ENCODE measurements at regions not wholly inside any gene's neighbourhood (a gene's known extent, or its start where the extent isn't known, plus 50 kb on each side); places are given as distances from the start of the nearest gene placed in this dataset.

GRCh38 chr2:52369178-52369577 is 1337.2 kb upstream of the NRXN1 start:
- no peaks in the 10 kb centered on the region for H3K36me3 ChIP-seq (ENCODE audit: control insufficient read depth in 1 of 2, insufficient read depth in 2 of 2, low read length in 2 of 2)
- no peak overlapping the region for H2BK5ac ChIP-seq (ENCODE audit: low read depth, low read length, poor library complexity)
- no peaks in the 10 kb centered on the region for H3K79me1 ChIP-seq (ENCODE audit: low read length)
- no peak overlapping the region for H2AK5ac ChIP-seq (ENCODE audit: low read length)
- no peak overlapping the region for H3K4ac ChIP-seq (ENCODE audit: low read depth, low read length)
- H4K8ac ChIP-seq (ENCODE audit: low read depth, low read length) = no peak overlapping the region
- H3K27me3 ChIP-seq (ENCODE audit: insufficient read depth, low read length) = no peaks in the 10 kb centered on the region
- H3K4me2 ChIP-seq (ENCODE audit: low read length) = no peak overlapping the region
- no peak overlapping the region for H3K14ac ChIP-seq (ENCODE audit: low read length)
- WGBS (ENCODE audit: extremely low coverage, insufficient coverage, insufficient read length) = no CpG with 5 or more reads among the region's 2 CpGs
- H3K18ac ChIP-seq (ENCODE audit: low read length) = no peak overlapping the region
- no peaks in the 10 kb centered on the region for H3K4me1 ChIP-seq (ENCODE audit: control insufficient read depth in 1 of 2, insufficient read depth in 2 of 2, low read length in 2 of 2)
- no peak for DNase-seq
- H4K12ac ChIP-seq (ENCODE audit: low read depth, low read length) = no peak overlapping the region
- no peak overlapping the region for H3K9ac ChIP-seq (ENCODE audit: low read length)
- H4K91ac ChIP-seq (ENCODE audit: low read depth, low read length) = no peak overlapping the region
- no peaks in the 10 kb centered on the region for H3K9me3 ChIP-seq (ENCODE audit: insufficient read depth, low read depth, low read length)
- H2BK120ac ChIP-seq (ENCODE audit: insufficient read depth, low read length, poor library complexity) = no peak overlapping the region
- H2AFZ ChIP-seq (ENCODE audit: insufficient read depth, low read length, poor library complexity) = no peak overlapping the region
- H3K4me3 ChIP-seq (ENCODE audit: low read depth, low read length) = no peak overlapping the region
- no peak overlapping the region for H2BK12ac ChIP-seq (ENCODE audit: low read length)
- no peaks in the 10 kb centered on the region for H3K79me2 ChIP-seq (ENCODE audit: control insufficient read depth, insufficient read depth, low read length, poor library complexity)
- H3K27ac ChIP-seq (ENCODE audit: low read depth, low read length) = no peak overlapping the region
- H3K23ac ChIP-seq (ENCODE audit: low read length) = no peak overlapping the region

- H3K23ac ChIP-seq (ENCODE audit: low read length) = no peak overlapping the region
- no peak overlapping the region for H4K8ac ChIP-seq (ENCODE audit: low read depth, low read length)
- no peak overlapping the region for H3K27ac ChIP-seq (ENCODE audit: low read depth, low read length)
- H3K79me2 ChIP-seq (ENCODE audit: control insufficient read depth, insufficient read depth, low read length, poor library complexity) = no peaks in the 10 kb centered on the region
- no peak overlapping the region for H2BK5ac ChIP-seq (ENCODE audit: low read depth, low read length, poor library complexity)
- no peak overlapping the region for H3K4me3 ChIP-seq (ENCODE audit: low read depth, low read length)
- no peaks in the 10 kb centered on the region for H3K27me3 ChIP-seq (ENCODE audit: insufficient read depth, low read length)
- no peak overlapping the region for H3K4me2 ChIP-seq (ENCODE audit: low read length)
- no peak overlapping the region for H2BK120ac ChIP-seq (ENCODE audit: insufficient read depth, low read length, poor library complexity)
- peaks cover 3% of the 10 kb centered on the region for H3K9me3 ChIP-seq (ENCODE audit: insufficient read depth, low read depth, low read length)
- no peak overlapping the region for H4K12ac ChIP-seq (ENCODE audit: low read depth, low read length)
- no peaks in the 10 kb centered on the region for H3K4me1 ChIP-seq (ENCODE audit: control insufficient read depth in 1 of 2, insufficient read depth in 2 of 2, low read length in 2 of 2)
- H3K36me3 ChIP-seq (ENCODE audit: control insufficient read depth in 1 of 2, insufficient read depth in 2 of 2, low read length in 2 of 2) = no peaks in the 10 kb centered on the region
- no peak overlapping the region for H2BK12ac ChIP-seq (ENCODE audit: low read length)
- no peak overlapping the region for H2AFZ ChIP-seq (ENCODE audit: insufficient read depth, low read length, poor library complexity)
- no peaks in the 10 kb centered on the region for H3K79me1 ChIP-seq (ENCODE audit: low read length)
- no peak overlapping the region for H3K9ac ChIP-seq (ENCODE audit: low read length)
- no peak for DNase-seq
- H2AK5ac ChIP-seq (ENCODE audit: low read length) = no peak overlapping the region
- H3K4ac ChIP-seq (ENCODE audit: low read depth, low read length) = no peak overlapping the region
- no peak overlapping the region for H3K14ac ChIP-seq (ENCODE audit: low read length)
- no peak overlapping the region for H4K91ac ChIP-seq (ENCODE audit: low read depth, low read length)
- H3K18ac ChIP-seq (ENCODE audit: low read length) = no peak overlapping the region
These were observed 1336.2 kb upstream of the NRXN1 start for GRCh38 chr2:52368141-52368540.

GRCh38 chr2:52365946-52366345 is 1334.0 kb upstream of the NRXN1 start:
- Histone ChIP-seq H3K9ac (ENCODE audit: low read length) (no peak overlapping the region), H3K79me2 (ENCODE audit: control insufficient read depth, insufficient read depth, low read length, poor library complexity) (no peaks in the 10 kb centered on the region), H2BK12ac (ENCODE audit: low read length) (no peak overlapping the region), H3K23ac (ENCODE audit: low read length) (no peak overlapping the region), H4K91ac (ENCODE audit: low read depth, low read length) (no peak overlapping the region), H4K8ac (ENCODE audit: low read depth, low read length) (no peak overlapping the region), H3K27me3 (ENCODE audit: insufficient read depth, low read length) (no peaks in the 10 kb centered on the region), H3K18ac (ENCODE audit: low read length) (no peak overlapping the region), H3K14ac (ENCODE audit: low read length) (no peak overlapping the region), H2BK5ac (ENCODE audit: low read depth, low read length, poor library complexity) (no peak overlapping the region), H2AK5ac (ENCODE audit: low read length) (no peak overlapping the region), H4K12ac (ENCODE audit: low read depth, low read length) (no peak overlapping the region), H3K79me1 (ENCODE audit: low read length) (no peaks in the 10 kb centered on the region), H3K4me3 (ENCODE audit: low read depth, low read length) (no peak overlapping the region), H3K4me2 (ENCODE audit: low read length) (no peak overlapping the region), H3K9me3 (ENCODE audit: insufficient read depth, low read depth, low read length) (peaks cover 3% of the 10 kb centered on the region), H3K4ac (ENCODE audit: low read depth, low read length) (no peak overlapping the region), H2BK120ac (ENCODE audit: insufficient read depth, low read length, poor library complexity) (no peak overlapping the region), H2AFZ (ENCODE audit: insufficient read depth, low read length, poor library complexity) (no peak overlapping the region), H3K36me3 (ENCODE audit: control insufficient read depth in 1 of 2, insufficient read depth in 2 of 2, low read length in 2 of 2) (no peaks in the 10 kb centered on the region), H3K4me1 (ENCODE audit: control insufficient read depth in 1 of 2, insufficient read depth in 2 of 2, low read length in 2 of 2) (no peaks in the 10 kb centered on the region), H3K27ac (ENCODE audit: low read depth, low read length) (no peak overlapping the region)
- no peak for DNase-seq
- no CpG with 5 or more reads among the region's 2 CpGs for WGBS (ENCODE audit: extremely low coverage, insufficient coverage, insufficient read length)

- Histone ChIP-seq H3K9ac (ENCODE audit: low read length) (no peak overlapping the region), H3K4me2 (ENCODE audit: low read length) (no peak overlapping the region), H2AK5ac (ENCODE audit: low read length) (no peak overlapping the region), H3K79me1 (ENCODE audit: low read length) (no peaks in the 10 kb centered on the region), H3K27me3 (ENCODE audit: insufficient read depth, low read length) (no peaks in the 10 kb centered on the region), H3K36me3 (ENCODE audit: control insufficient read depth in 1 of 2, insufficient read depth in 2 of 2, low read length in 2 of 2) (no peaks in the 10 kb centered on the region), H2BK5ac (ENCODE audit: low read depth, low read length, poor library complexity) (no peak overlapping the region), H4K91ac (ENCODE audit: low read depth, low read length) (no peak overlapping the region), H4K8ac (ENCODE audit: low read depth, low read length) (no peak overlapping the region), H4K12ac (ENCODE audit: low read depth, low read length) (no peak overlapping the region), H3K18ac (ENCODE audit: low read length) (no peak overlapping the region), H2BK120ac (ENCODE audit: insufficient read depth, low read length, poor library complexity) (no peak overlapping the region), H2AFZ (ENCODE audit: insufficient read depth, low read length, poor library complexity) (no peak overlapping the region), H3K79me2 (ENCODE audit: control insufficient read depth, insufficient read depth, low read length, poor library complexity) (no peaks in the 10 kb centered on the region), H3K27ac (ENCODE audit: low read depth, low read length) (no peak overlapping the region), H3K9me3 (ENCODE audit: insufficient read depth, low read depth, low read length) (peaks cover 5% of the 10 kb centered on the region), H3K4me3 (ENCODE audit: low read depth, low read length) (no peak overlapping the region), H3K4ac (ENCODE audit: low read depth, low read length) (no peak overlapping the region), H3K4me1 (ENCODE audit: control insufficient read depth in 1 of 2, insufficient read depth in 2 of 2, low read length in 2 of 2) (no peaks in the 10 kb centered on the region), H3K14ac (ENCODE audit: low read length) (no peak overlapping the region), H3K23ac (ENCODE audit: low read length) (no peak overlapping the region), H2BK12ac (ENCODE audit: low read length) (no peak overlapping the region)
- no peak for DNase-seq
- WGBS (ENCODE audit: extremely low coverage, insufficient coverage, insufficient read length) = no CpG with 5 or more reads among the region's 2 CpGs
These were observed 1324.6 kb upstream of the NRXN1 start for GRCh38 chr2:52356556-52356955.

Data from trophoblast cell (in vitro differentiated cells and primary cell).